NCI-H446 treated with DMSO at 0.1 percent for 48 hours (cell line): ENCODE measurements at regions not wholly inside any gene's neighbourhood (a gene's known extent, or its start where the extent isn't known, plus 50 kb on each side); places are given as distances from the start of the nearest gene placed in this dataset.

Source experiments
- DNase-seq: peaks from one replicate; lab custom pipeline; 2025; lab: John Stamatoyannopoulos, UW

DNA sequence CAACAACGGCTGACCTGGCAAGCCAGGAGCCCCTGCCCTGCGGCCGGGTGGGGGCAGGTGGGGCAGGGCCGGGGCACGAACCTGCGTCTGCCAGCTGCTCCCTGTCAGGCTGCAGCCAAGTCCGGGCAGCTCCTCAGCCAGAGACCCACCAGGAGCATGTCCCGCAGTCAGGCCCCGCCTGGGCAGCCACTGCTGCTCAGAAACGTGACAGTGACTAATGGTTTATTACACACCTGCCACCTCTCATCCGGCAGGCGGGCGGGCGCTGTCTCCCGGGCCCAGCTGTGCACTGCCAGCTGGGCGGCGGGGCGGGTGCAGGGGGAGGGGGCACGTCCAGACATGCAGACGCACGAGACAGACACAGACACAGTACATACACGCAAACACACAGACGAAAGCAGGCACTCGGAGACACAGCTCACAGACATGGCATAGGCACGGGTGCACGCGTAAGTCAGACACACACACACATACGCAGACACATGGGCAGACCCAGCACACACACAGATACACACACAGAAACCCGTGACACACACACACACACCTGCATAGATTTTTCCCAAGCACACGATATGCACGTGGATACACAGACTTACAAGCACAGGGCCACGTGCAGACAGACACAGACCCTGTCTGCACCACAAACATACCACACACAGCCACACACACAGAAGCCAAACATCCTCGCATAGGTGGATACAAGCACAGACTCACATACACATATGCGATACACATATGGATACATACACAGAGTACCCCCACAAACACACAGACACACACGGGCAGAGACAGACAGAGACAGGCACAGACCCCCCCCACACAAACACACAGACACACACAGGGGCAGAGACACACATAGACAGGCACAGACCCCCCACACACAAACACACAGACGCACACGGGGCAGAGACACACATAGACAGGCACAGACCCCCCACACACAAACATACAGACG lies 248.3 kb upstream of the CIBAR2 start:
- DNase-seq: peak; percentile 64

DNA sequence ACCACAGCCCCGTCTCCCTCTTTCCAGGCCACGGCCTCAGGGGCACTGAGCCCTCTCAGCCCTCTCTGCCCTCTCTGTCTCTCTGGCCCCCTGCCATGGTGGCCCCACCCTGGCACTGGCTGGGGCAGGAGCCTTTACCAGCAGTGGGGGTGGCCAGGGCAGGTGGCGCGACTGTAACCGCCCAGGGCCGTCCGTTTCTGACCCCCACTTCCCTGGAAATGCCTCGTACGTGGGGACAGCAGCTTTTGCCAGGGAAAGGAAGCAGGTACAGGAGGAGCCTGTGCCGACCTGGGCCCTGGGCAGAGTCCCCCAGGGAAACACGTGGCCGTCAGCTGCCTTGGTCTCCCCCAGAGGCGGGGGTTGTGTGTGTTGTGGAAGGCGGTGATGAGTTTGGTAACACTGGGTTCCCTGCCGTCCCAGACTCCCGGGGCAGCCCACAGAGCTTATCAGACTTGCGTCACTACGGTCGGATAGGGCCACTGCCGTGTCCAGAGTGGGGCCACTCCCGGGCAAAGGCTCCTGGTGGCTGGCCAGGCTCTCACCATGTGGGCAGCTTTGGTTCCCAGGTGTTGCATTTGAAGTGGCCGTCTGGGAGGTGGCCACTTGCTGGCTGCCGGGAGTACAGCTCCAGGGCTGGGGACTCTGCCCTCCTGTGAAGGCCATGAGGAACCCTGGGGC lies 249.3 kb upstream of the CIBAR2 start:
- no peak for DNase-seq

DNA sequence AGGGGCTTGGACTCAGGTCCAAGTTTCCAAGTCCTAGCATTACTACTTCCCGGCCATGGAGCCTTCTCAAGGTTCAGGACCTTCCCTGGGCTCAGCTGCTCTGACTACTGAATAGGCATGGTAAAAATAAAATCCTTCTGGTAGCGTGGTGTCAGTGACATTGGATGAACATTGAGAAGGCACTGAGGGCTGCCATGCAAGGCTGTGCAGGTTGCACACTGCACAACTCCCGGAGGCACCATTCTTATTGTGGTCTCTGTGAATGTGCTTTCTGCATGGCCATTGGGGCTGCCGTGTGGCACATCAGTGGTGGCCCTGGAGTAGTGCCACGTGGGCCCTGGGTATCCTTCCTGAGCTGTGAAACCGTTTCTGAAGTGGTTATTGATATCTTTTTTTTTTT lies 250.2 kb upstream of the CIBAR2 start:
- DNase-seq: no peak

DNA sequence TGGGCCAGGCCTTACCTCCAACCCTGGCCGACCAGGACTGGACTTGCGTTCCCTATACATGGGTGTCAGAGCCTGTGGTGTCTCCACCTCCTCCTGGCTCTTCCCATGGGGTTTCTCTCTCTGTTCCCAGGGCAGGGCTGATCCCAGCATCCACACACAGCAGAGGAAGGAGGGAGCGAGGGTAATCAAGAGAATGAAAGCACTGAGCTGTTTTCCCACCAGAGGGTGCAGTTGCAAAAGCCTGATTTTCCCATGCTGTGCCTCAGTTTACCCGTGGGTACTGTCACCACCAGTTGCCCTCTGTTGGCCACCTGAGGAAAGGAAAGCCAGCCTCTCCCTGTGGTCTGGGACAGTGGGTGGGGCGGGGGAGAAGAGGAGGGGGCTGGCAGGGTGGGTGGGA lies 249.7 kb upstream of the GSE1 start:
- DNase-seq: no peak

DNA sequence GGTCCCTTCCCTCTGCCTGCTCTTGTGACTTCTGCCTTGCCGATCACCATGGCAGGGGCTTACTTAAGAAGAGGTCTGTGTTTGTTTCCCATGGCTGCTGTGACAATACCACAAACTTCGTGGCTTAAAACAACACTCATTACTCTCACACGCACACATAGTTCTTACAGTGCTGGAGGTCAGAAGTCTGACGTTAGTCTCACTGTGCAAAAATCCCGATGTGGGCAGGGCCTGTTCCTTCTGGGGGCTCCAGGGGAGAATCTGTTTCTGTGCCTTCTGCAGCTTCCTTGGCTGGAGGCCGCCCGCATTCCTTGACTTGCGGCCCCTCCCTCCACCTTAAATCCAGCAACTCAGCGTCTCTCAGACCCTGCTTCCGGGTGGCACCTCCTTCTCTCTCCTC lies 249.2 kb upstream of the GSE1 start:
- DNase-seq: no peak

DNA sequence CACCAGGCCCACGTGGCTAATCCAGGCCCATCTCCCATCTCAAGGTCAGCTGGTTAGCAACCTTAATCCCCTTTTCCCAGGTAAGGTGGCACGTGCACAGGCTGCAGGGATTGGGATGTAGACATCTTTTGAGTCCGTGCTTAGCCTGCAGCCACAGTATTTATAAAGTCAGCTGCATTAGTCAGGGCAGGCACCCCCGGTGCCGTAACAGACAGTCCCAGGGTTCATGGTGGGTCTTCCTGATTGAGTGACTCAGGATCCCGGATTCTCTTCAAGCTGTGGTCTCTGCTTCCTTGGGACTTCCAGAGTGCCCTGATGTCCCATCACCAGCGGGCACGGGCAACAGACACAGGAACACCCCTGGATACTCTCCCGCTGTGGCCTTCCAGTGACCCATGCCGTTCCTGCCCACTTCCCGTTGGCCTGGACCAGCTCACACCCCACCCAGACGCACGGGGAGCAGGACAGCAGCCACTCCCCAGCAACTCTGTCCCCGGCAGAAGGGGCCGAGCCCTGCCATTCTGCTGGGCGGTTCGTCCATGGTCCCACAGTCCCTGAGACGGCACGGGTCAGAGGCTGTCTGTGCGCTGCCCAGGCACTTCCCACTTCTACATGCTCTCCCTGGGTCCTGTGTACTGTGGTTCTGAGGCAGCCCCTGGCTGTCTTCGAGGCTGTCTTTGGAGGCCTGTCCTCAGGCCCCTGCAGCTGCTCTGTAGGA lies 248.6 kb upstream of the GSE1 start:
- no peak for DNase-seq

DNA sequence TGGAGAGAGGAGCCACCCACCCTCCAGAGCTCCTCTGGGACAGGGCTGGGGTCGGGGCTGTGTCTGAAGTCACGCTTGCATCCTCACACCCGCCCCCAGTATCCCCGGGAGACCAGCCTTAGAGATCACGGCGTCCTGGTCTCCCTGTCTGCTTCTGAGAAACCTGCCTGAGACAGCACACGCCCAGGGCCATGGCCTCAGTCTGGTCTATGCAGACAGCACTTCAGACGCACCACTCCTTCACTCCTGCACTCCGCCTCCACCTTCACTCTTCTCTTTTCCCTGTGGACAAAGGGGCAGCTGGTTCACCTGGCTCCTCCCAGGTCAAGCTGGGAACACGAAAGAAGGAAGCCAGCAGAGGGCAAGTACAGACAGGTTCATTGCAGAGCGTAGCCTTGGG lies 248.0 kb upstream of the GSE1 start:
- DNase-seq: no peak

DNA sequence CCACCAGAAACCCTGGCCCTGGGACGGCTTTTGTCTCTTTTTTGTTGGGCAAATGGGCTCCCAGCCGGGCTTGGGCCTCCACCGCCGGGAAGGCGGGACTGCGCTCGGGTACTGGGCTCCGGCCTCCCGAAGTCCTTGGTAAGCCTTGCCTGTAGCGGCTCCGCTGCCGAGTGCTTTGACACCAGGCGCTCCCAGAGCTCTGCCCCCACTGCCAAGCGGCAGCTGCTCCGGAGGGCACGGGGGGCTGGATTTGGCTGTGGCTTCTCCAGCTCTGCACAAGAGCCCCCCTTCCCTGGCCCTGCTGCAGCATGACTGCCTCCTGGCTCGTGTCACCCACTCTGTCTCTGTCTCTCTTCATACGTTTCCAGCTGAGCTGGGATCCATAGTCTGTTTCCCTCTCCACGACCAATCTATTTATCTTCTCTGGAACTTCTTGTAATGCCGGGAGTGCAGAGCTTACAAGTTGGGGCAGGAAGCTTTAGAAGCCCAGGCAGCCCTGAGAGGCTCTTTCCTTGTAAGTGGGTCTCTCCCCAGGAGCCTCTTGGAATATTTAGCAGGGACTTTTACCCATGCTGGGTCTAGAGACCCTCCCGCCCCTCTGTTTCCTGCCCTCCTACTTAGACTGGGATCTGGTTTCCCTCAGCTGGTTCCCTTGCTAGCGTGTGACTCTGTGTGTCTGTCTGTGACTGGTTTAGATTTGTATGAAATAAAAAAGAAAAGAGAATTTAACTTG lies 246.9 kb upstream of the GSE1 start:
- peak; percentile 49 for DNase-seq

DNA sequence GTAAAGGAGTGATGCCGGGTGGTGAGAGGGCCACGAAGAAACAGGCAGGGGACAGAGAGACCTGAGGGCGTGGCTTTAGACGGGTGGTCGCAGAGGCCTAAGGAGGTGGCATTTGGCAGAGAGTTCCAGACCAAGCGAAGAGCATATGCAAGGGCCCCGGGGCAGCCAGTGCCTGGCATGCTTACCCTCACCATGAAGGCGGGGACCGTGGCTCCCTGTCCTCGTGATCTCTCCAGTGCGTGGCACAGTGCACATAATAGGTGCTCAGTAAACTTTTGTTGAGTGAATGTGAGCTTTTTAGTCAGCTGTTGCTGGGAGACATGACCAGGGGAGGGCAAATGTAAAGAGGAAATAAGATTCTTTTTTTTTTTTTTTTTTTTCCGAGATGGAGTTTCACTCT lies 245.6 kb upstream of the GSE1 start:
- DNase-seq: no peak

DNA sequence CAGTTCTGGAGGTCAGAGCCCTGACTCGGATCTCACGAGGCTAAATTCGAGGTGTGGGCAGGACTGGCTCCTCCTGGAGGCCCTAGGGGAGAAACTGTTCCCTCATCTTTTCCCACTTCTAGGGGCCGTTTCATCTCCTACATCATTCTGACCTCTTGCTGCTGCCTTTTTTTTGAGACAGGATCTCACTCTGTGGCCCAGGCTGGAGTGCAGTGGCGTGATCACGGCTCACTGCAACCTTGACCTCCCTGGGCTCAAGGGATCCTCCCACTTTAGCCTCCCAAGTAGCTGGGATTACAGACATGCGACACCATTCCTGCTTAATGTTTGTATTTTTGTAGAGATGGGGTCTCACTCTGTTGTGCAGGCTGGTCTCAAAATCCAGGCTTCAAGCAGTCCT lies 244.1 kb upstream of the GSE1 start:
- DNase-seq: no peak

DNA sequence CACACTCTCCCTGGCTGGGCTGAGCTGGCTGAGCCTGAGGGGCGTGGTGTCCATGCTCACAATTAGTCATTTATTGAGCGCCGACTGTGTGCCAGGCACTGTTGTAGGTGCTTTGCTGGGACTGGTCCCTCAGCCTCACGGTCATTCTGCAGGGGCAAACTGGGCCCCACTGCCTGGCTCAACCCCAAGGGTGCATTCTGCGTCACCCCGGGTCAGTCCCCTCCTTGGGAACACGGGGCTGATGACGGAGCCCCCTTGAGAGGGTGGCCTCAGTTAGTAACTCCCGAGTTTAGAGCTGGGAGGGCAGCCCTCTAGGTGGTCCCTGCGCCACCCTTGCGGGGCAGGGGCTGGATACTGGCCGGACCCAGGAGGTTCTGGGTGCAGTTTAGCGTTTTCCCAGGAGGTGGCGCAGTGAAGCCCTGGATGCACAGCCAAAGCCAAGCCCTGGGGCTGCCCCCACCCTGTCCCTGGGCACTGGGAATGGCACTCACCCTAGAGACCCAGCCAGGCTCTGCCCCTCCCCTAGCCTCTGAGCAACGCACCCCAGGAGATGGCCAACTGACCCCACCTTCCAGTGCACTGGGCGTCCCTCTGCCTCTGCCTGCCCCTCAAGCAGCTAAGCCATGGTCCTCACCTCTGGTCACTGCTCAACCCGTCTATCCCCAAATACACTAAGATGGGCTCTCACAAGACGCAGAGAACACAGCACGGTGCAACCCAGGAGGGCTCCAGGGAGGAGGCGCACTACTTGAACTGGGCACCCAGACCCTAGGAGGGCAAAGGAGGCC lies 243.2 kb upstream of the GSE1 start:
- no peak for DNase-seq

DNA sequence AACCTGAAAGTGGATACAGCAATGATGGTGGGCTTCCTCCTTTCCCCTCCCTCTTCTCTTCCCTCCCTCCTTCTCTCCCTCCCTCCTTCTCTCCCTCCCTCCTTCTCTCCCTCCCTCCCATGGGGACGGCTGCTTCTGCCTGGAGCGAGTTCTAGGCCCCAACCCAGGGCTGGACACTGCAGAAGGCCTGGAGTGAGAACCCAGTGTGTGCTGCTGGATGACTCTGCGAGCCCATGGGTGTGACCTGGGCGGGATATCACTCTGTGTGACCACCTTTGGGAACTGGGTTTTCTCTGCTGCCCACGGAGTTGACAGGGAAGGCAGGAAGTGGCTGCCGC lies 242.6 kb upstream of the GSE1 start:
- DNase-seq: no peak

DNA sequence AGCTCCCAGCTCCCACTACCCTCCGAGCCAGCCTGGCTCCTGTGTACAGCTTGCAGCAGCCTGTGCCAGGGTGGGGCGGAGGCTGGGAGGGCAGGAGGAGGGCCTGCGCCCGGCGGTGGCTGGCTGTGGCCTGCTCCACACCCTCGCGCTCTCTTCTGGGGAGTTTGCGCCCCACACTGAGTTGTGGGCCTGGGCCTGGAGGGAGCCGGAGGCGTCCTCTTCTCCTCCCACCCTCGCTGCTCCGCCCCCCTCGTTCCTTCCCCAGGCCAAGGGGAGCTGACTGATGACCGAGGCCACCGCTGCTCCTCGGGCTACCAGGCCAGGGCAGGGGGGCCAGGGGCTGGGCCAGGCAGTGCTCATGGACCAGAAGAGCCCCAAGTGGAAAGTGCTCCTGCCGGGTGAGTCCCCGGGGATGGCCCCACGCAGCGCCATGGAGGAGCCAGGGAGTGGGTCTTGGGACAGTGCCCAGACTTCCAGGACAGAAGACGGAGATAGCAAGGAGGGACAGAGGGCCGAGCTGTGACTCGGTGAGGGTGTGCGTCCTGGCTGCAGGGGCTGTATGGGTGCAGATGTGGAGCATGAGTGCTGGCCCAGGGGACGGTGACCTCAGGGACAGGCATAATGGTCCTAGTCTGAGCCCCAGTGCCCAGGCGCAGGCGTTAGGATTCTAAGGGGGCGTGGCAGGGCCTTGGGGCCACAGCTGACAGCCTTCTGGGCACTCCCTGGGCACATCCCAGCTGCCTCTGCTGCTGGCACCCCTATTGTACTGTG lies 242.1 kb upstream of the GSE1 start:
- DNase-seq: peak; percentile 32

DNA sequence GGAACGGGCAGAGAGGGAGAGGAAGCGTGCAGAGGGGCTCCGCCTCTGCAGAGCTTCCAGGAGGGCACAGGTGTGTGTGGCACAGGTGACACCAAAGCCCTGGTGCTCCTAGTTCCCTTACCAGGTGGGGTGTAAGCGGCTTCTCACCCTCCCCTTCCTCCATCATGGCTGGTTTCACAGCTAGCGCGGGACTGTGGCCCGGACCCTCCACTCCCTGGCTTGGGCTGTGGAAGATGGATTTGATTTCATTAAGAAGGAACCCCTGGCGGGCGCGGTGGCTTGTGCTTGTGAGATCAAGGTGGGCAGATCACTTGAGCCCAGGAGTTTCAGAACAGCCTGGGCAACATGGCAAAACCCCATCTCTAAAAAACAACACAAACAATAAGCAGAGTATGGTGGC lies 241.2 kb upstream of the GSE1 start:
- no peak for DNase-seq

DNA sequence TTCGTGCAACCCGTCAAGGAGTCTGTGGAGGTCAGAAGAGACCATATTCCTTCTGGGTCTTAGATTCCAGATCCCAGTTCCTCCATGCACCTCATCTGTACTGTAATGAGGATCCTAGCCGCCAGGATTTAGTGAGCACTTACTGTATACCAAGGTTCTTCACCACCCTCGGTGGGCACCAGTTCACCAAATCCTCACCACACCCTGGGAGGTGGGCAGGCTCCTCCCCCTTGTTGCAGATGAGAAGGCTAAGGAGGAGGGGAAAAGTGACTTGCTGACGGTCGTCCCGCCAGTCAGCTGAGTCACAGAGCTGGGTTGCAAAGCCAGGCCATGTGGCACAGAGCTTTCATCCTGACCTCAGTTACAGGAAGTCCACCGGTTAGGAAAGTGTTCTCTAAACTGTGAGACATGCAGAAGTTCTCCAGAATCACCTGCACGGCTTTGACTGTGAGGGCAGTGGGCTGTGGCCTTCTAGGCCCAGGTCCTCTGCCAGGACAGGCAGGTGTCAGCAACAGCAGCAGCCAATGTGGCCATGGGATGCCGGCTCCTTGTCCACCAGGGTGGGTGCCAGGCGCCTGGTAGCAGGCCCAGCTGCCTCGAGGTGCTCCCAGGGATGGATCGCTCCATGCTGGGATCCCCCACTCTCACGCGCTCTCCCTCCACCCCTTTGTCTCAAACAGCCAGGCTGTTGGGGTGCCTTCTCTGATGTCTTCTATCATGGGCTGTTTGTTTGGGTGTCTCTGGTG lies 240.3 kb upstream of the GSE1 start:
- no peak for DNase-seq

DNA sequence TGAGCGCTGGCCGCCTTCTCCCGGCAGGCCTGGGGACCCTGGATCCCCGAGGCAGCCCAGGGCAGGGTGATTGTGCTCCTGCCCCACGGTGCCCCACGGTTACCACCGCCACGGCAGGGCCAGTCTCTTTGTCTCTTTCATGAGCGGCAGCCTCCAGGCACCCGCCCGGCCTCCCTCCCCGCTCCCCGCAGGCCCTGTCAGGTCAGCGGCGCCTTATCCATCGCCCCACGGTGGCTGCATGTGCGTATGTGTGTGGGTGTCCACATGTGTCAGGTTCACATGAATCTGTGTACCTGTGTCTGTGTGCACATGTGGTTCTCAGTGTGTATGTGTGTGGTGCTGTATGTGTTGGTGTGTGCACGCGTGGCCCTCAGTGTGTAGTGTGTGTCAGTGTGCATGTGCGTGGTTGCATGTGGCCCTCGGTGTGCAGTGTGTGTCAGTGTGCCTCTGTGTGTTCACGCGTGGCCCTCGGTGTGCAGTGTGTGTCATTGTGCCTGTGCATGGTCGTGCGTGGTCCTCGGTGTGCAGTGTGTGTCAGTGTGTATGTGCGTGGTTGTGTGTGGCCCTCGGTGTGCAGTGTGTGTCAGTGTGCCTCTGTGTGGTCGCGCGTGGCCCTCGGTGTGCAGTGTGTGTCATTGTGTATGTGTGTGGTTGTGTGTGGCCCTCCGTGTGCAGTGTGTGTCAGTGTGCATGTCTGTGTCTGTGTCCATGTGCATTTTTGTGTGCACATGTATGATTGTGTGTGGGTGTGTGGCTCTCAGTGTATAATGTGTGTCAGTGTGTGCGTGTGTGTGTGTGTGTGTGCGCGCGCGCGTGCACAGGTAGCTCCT lies 239.2 kb upstream of the GSE1 start:
- DNase-seq: no peak

DNA sequence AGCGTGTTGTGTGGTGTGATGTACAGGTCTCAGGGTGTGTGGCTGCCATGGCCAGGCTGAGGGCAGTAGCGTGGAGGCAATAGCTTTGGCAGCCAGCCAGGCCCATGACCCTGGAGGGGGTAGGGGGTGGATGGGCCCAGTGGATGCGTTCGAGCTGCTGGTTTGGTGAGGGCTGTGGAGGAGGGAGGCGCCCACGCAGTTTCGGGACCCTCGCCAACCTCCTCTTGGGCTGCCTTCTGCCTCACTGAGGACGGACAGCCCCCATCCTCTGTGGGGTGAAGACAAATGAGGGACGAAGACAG lies 238.6 kb upstream of the GSE1 start:
- DNase-seq: no peak

DNA sequence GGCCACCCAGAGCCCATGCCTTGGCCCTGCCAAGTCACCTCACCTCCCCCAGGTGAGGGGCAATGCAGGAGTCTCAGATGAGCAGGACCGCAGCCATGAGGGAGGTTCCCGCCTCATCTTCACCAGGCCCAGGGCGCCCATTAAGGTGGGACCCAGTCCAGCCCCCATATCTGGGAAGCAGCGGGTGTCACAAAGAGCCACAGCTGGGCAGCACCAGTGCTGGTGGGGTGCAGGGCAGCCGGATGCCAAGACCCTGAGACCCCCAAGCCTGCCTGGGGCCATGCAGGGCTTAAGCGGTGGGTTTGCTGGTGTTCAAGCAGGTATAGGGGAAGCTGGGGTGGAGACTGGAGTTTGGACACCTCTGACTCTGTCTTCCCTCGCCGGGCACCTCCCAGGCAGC lies 237.8 kb upstream of the GSE1 start:
- no peak for DNase-seq
